ENCODE measurements at regions not wholly inside any gene's neighbourhood (a gene's known extent, or its start where the extent isn't known, plus 50 kb on each side); places are given as distances from the start of the nearest gene placed in this dataset.
A peak's percentile ranks its signal among the peaks of the same experiment; 100 is the strongest.

GRCh38 chr11:127627629-127628457 is 627.3 kb upstream of the KIRREL3 start:
- WGBS, 2 donors, result 65 to 79% methylated on average over 12 of the region's 12 CpGs
- DNase-seq (peak in 2 of 3 donors; percentile 42 to 66), ATAC-seq (ENCODE audit: insufficient read depth, low FRiP score) (no peak)
- no peak for TF ChIP-seq CTCF (IDR thresholded peaks at IDR 0.05; ENCODE audit: control extremely low read depth, extremely low read depth)
- Histone ChIP-seq H3K36me3 (ENCODE audit: control insufficient read depth in 4 of 4, insufficient read depth in 4 of 4, low read length in 4 of 4) (no peaks in the 10 kb centered on the region), H3K4me1 (ENCODE audit: control insufficient read depth in 5 of 5, insufficient read depth in 5 of 5, low read length in 5 of 5) (peaks cover 0 to 21% (median 3%) of the 10 kb centered on the region in 5 donors), H3K9ac (ENCODE audit: insufficient read depth in 1 of 2, low read length in 2 of 2) (no peak overlapping the region), H3K4me3 (no peak overlapping the region), H3K27ac (ENCODE audit: low read depth in 1 of 2, low read length in 1 of 2) (no peak overlapping the region), H3K9me3 (ENCODE audit: control insufficient read depth in 4 of 4, insufficient read depth in 3 of 4, low read length in 3 of 4) (no peaks in the 10 kb centered on the region), H3K27me3 (ENCODE audit: control insufficient read depth in 3 of 3, insufficient read depth in 3 of 3, low read length in 2 of 3) (no peaks in the 10 kb centered on the region)

GRCh38 chr11:127627204-127627603 is 626.6 kb upstream of the KIRREL3 start:
- ATAC-seq (ENCODE audit: insufficient read depth, low FRiP score) (no peak), DNase-seq (no peak)
- Histone ChIP-seq H3K27me3 (ENCODE audit: control insufficient read depth in 3 of 3, insufficient read depth in 3 of 3, low read length in 2 of 3) (no peaks in the 10 kb centered on the region), H3K9me3 (ENCODE audit: control insufficient read depth in 4 of 4, insufficient read depth in 3 of 4, low read length in 3 of 4) (no peaks in the 10 kb centered on the region), H3K36me3 (ENCODE audit: control insufficient read depth in 4 of 4, insufficient read depth in 4 of 4, low read length in 4 of 4) (no peaks in the 10 kb centered on the region), H3K4me3 (no peak overlapping the region), H3K27ac (ENCODE audit: low read depth in 1 of 2, low read length in 1 of 2) (no peak overlapping the region), H3K9ac (ENCODE audit: insufficient read depth in 1 of 2, low read length in 2 of 2) (no peak overlapping the region), H3K4me1 (ENCODE audit: control insufficient read depth in 5 of 5, insufficient read depth in 5 of 5, low read length in 5 of 5) (peaks cover 0 to 16% (median 3%) of the 10 kb centered on the region in 5 donors)
- no peak for TF ChIP-seq CTCF (IDR thresholded peaks at IDR 0.05; ENCODE audit: control extremely low read depth, extremely low read depth)
- WGBS, 2 donors, result 82 to 97% methylated on average over 1 of the region's 1 CpG

- 63 to 64% methylated on average over 3 of the region's 3 CpGs for WGBS, 2 donors
- Histone ChIP-seq H3K27me3 (ENCODE audit: control insufficient read depth in 3 of 3, insufficient read depth in 3 of 3, low read length in 2 of 3) (no peaks in the 10 kb centered on the region), H3K27ac (ENCODE audit: low read depth in 1 of 2, low read length in 1 of 2) (no peak overlapping the region), H3K4me3 (no peak overlapping the region), H3K36me3 (ENCODE audit: control insufficient read depth in 4 of 4, insufficient read depth in 4 of 4, low read length in 4 of 4) (no peaks in the 10 kb centered on the region), H3K9ac (ENCODE audit: insufficient read depth in 1 of 2, low read length in 2 of 2) (no peak overlapping the region), H3K9me3 (ENCODE audit: control insufficient read depth in 4 of 4, insufficient read depth in 3 of 4, low read length in 3 of 4) (no peaks in the 10 kb centered on the region), H3K4me1 (ENCODE audit: control insufficient read depth in 5 of 5, insufficient read depth in 5 of 5, low read length in 5 of 5) (peaks cover 0 to 16% (median 3%) of the 10 kb centered on the region in 5 donors)
- no peak for ATAC-seq (ENCODE audit: insufficient read depth, low FRiP score)
- TF ChIP-seq CTCF (IDR thresholded peaks at IDR 0.05; ENCODE audit: control extremely low read depth, extremely low read depth), result no peak
- DNase-seq, result peak in 1 of 3 donors; percentile 9
Measured at GRCh38 chr11:127625402-127625801, 624.8 kb upstream of the KIRREL3 start.
